T-helper 17 cell (primary cell): ENCODE measurements at regions not wholly inside any gene's neighbourhood (a gene's known extent, or its start where the extent isn't known, plus 50 kb on each side); places are given as distances from the start of the nearest gene placed in this dataset.
"Not testable (repeated sequence)": the region's sequence is repeated elsewhere in the genome, so short reads cannot be mapped to it uniquely, and the experiment has no call there.

Source experiments
- ATAC-seq: fragments of 150-1000 bp; cut with Tn5 transposase; 2 replicates; pipeline ENCODE4 v1.10.0; 2021; ENCODE audit warnings: mild to moderate bottlenecking, moderate library complexity
- DNase-seq, 3 donors: peaks; one replicate each; pipeline versions ENCODE4 v3.0.0 to v3.0.0-alpha.2; 2020 to 2021
- H3K9me3 ChIP-seq: one replicate; pipeline ENCODE4 v1.7.0; 2013; ENCODE audit warnings: low read length, mild to moderate bottlenecking; ENCODE audit not compliant: control insufficient read depth, poor library complexity, severe bottlenecking
- H3K27ac Mint-ChIP-seq: one replicate; pipeline ENCODE4 v1.8.0; 2022; ENCODE audit warnings: mild to moderate bottlenecking, moderate library complexity, mixed read lengths
- H3K27me3 Mint-ChIP-seq: one replicate; pipeline ENCODE4 v1.8.0; 2022; ENCODE audit warnings: mixed read lengths
- H3K36me3 Mint-ChIP-seq: one replicate; pipeline ENCODE4 v1.8.0; 2022; ENCODE audit warnings: low read depth, mixed read lengths
- H3K4me1 Mint-ChIP-seq: one replicate; pipeline ENCODE4 v1.8.0; 2022; ENCODE audit warnings: mild to moderate bottlenecking, mixed read lengths
- H3K4me3 Mint-ChIP-seq: one replicate; pipeline ENCODE4 v1.8.0; 2022; ENCODE audit warnings: mild to moderate bottlenecking, moderate library complexity, mixed read lengths

- H3K4me1 Mint-ChIP-seq, result peaks cover 2% of the 10 kb centered on the region
- ATAC-seq, result no peak
- no peak overlapping the region for H3K4me3 Mint-ChIP-seq
Observed at GRCh38 chr9:78989031-78989658, 582.6 kb upstream of the TLE4 start.

DNA sequence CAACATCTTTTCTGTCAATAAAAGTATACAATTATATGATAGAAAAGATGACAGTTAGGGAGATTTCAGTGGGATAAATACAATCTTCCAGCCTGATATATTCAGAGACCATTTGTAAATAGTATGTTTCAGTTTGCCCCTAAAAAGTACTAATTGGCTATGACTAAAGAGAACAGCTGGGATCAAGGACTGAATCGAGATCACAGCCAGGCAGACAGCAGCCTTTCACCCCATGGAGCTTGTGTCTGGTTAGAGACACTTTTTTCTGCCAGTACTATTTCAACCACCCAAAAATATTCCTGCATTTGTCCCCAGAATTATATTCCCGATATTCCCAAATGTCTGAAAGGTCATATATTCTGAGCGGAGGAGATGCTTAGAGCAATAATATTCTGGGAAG lies 577.3 kb upstream of the TLE4 start:
- no peaks in the 10 kb centered on the region for H3K36me3 Mint-ChIP-seq
- DNase-seq (no peak), ATAC-seq (no peak)
- no peaks in the 10 kb centered on the region for H3K9me3 ChIP-seq
- H3K4me3 Mint-ChIP-seq, result no peak overlapping the region
- H3K4me1 Mint-ChIP-seq, result no peaks in the 10 kb centered on the region
- no peak overlapping the region for H3K27ac Mint-ChIP-seq
- H3K27me3 Mint-ChIP-seq, result no peaks in the 10 kb centered on the region

More at GRCh38 chr9:78989031-78989658, 582.6 kb upstream of the TLE4 start:
- Mint-ChIP-seq H3K36me3 (no peaks in the 10 kb centered on the region), H3K27me3 (no peaks in the 10 kb centered on the region), H3K27ac (no peak overlapping the region)
- DNase-seq, result no peak
- H3K9me3 ChIP-seq, result no peaks in the 10 kb centered on the region

GRCh38 chr9:78994974-78995373 lies 576.8 kb upstream of the TLE4 start:
- not testable (repeated sequence) for DNase-seq, H3K4me3 Mint-ChIP-seq, H3K27me3 Mint-ChIP-seq, ATAC-seq, H3K36me3 Mint-ChIP-seq, H3K4me1 Mint-ChIP-seq, H3K9me3 ChIP-seq, H3K27ac Mint-ChIP-seq

DNA sequence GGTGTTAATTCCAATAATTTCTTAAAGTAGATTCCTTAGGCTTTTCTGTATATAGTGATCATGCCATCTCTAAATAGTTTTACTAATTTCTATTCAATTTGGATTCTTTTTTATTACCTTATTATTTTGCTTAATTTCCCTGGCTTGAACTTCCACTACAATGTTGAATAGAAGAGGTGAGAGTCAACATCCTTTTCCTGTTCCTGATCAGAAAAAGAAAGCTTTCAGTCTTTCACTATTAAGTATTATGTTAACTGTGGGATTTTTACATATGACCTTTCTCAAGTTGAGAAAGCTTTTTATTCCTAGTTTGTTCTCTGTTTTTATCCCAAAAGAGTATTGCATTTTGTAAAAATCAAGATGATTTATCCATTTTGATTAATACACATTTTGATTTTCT lies 574.5 kb upstream of the TLE4 start:
- no peak for ATAC-seq
- DNase-seq, result no peak
- H3K36me3 Mint-ChIP-seq, result no peaks in the 10 kb centered on the region
- no peak overlapping the region for H3K27ac Mint-ChIP-seq
- H3K4me1 Mint-ChIP-seq, result no peaks in the 10 kb centered on the region
- H3K4me3 Mint-ChIP-seq, result no peak overlapping the region
- H3K27me3 Mint-ChIP-seq, result no peaks in the 10 kb centered on the region
- H3K9me3 ChIP-seq, result no peaks in the 10 kb centered on the region

- ATAC-seq (no peak), DNase-seq (no peak)
- H3K9me3 ChIP-seq, result no peaks in the 10 kb centered on the region
- H3K27me3 Mint-ChIP-seq, result no peaks in the 10 kb centered on the region
- H3K4me1 Mint-ChIP-seq, result no peaks in the 10 kb centered on the region
- H3K4me3 Mint-ChIP-seq, result no peak overlapping the region
- no peaks in the 10 kb centered on the region for H3K36me3 Mint-ChIP-seq
- no peak overlapping the region for H3K27ac Mint-ChIP-seq
Observed at GRCh38 chr9:79000230-79001002, 571.3 kb upstream of the TLE4 start.

GRCh38 chr9:79001012-79001411 lies 570.8 kb upstream of the TLE4 start:
- DNase-seq (no peak), ATAC-seq (no peak)
- Mint-ChIP-seq H3K36me3 (no peaks in the 10 kb centered on the region), H3K27ac (no peak overlapping the region), H3K4me1 (no peaks in the 10 kb centered on the region), H3K27me3 (no peaks in the 10 kb centered on the region), H3K4me3 (no peak overlapping the region)
- H3K9me3 ChIP-seq, result no peaks in the 10 kb centered on the region

DNA sequence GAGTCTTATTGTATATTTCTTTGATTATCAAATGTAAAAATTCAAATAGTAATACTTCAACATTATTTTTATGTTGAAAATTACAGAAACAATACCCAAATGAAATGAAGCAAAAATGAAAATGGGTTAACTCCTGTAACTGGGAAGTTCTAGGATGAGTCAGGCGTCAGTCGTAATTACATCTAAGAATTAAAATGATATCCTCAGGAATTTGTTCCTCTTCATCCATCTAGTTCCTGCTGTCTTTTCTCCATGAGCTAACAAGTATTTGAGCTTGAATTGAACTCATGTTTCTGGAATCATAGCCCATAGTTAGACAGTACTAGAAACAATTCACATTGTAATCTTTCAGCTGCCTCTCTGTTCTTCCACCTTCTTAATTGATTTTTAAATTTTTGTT lies 568.3 kb upstream of the TLE4 start:
- no peak overlapping the region for H3K4me3 Mint-ChIP-seq
- no peaks in the 10 kb centered on the region for H3K36me3 Mint-ChIP-seq
- H3K4me1 Mint-ChIP-seq, result no peaks in the 10 kb centered on the region
- H3K9me3 ChIP-seq, result no peaks in the 10 kb centered on the region
- no peaks in the 10 kb centered on the region for H3K27me3 Mint-ChIP-seq
- H3K27ac Mint-ChIP-seq, result no peak overlapping the region
- DNase-seq (no peak), ATAC-seq (no peak)

DNA sequence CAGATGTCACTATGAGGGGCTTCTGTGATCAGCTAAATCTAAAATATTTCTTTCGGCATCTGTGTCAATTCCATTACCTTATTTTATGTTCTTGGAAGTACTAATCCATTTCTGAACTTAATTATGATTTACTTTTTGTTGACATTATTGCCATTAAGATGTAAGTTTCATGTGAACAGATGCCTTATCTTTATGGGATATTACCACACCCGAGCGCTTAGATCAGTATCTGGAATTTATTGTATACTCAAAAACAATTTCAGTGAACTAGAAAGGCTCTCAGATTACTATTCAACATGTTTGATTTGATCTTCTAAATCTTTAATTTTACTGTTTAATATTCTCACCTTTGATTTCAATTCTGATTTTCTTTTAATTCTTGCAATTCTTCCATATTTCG lies 567.7 kb upstream of the TLE4 start:
- Mint-ChIP-seq H3K27me3 (no peaks in the 10 kb centered on the region), H3K4me1 (no peaks in the 10 kb centered on the region), H3K27ac (no peak overlapping the region), H3K4me3 (no peak overlapping the region), H3K36me3 (no peaks in the 10 kb centered on the region)
- H3K9me3 ChIP-seq, result no peaks in the 10 kb centered on the region
- ATAC-seq (no peak), DNase-seq (no peak)

GRCh38 chr9:79006546-79006945 lies 565.2 kb upstream of the TLE4 start:
- DNase-seq (no peak), ATAC-seq (no peak)
- H3K4me1 Mint-ChIP-seq, result no peaks in the 10 kb centered on the region
- H3K27me3 Mint-ChIP-seq, result no peaks in the 10 kb centered on the region
- H3K27ac Mint-ChIP-seq, result no peak overlapping the region
- H3K36me3 Mint-ChIP-seq, result no peaks in the 10 kb centered on the region
- no peak overlapping the region for H3K4me3 Mint-ChIP-seq
- no peaks in the 10 kb centered on the region for H3K9me3 ChIP-seq

GRCh38 chr9:79007701-79008483 lies 563.9 kb upstream of the TLE4 start:
- DNase-seq (no peak), ATAC-seq (no peak)

DNA sequence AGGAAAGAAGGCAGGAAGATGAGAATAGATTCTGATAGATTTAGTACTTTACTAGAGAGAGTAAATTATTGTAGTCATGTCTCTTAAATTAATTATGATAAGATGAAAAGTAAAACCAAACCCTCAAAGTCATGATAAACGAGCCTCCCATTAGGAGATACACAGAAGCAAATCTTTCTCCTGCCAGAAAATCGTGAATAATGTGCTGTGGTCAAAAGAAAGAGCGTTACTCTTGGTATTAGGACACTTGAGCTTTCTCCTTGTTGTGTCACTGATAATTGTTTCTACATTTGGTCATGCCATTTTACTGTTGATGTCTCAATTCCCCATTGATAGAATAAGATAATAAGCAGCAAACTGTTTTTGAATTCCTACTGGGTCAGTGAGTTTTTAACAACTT lies 562.8 kb upstream of the TLE4 start:
- Mint-ChIP-seq H3K27me3 (no peaks in the 10 kb centered on the region), H3K27ac (no peak overlapping the region), H3K4me1 (no peaks in the 10 kb centered on the region), H3K36me3 (no peaks in the 10 kb centered on the region), H3K4me3 (no peak overlapping the region)
- DNase-seq, result no peak
- no peak for ATAC-seq
- no peaks in the 10 kb centered on the region for H3K9me3 ChIP-seq

More at GRCh38 chr9:79007701-79008483, 563.9 kb upstream of the TLE4 start:
- no peaks in the 10 kb centered on the region for H3K27me3 Mint-ChIP-seq
- H3K36me3 Mint-ChIP-seq, result no peaks in the 10 kb centered on the region
- H3K9me3 ChIP-seq, result no peaks in the 10 kb centered on the region
- no peak overlapping the region for H3K27ac Mint-ChIP-seq
- no peak overlapping the region for H3K4me3 Mint-ChIP-seq
- no peaks in the 10 kb centered on the region for H3K4me1 Mint-ChIP-seq

DNA sequence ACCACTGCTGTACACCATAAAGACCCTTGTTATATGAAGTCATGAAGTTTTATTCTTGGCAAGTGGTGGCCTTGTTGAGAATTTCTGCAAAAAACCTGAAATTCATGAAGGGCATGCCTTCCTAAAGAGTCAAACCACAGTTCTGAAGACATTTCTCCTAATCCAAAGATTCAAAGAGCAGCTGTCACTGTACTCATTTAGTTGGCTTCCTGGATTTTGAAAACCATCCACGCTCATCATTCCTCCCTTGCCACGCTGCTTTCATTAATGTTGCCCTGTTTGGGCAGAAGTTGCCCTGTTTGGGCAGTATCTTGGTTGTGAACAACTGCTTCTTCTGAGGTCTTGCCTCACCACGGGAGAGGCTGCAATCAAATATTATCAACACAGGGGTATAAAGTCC lies 560.3 kb upstream of the TLE4 start:
- ATAC-seq, result no peak
- H3K36me3 Mint-ChIP-seq, result no peaks in the 10 kb centered on the region
- no peaks in the 10 kb centered on the region for H3K4me1 Mint-ChIP-seq
- H3K27me3 Mint-ChIP-seq, result no peaks in the 10 kb centered on the region
- H3K27ac Mint-ChIP-seq, result no peak overlapping the region
- no peaks in the 10 kb centered on the region for H3K9me3 ChIP-seq
- DNase-seq, result no peak
- no peak overlapping the region for H3K4me3 Mint-ChIP-seq

GRCh38 chr9:79012561-79012960 lies 559.2 kb upstream of the TLE4 start:
- ATAC-seq, result no peak
- Mint-ChIP-seq H3K27me3 (no peaks in the 10 kb centered on the region), H3K36me3 (no peaks in the 10 kb centered on the region), H3K4me1 (no peaks in the 10 kb centered on the region), H3K4me3 (no peak overlapping the region), H3K27ac (no peak overlapping the region)
- DNase-seq, result no peak
- H3K9me3 ChIP-seq, result no peaks in the 10 kb centered on the region
